ENCODE measurements at regions not wholly inside any gene's neighbourhood (a gene's known extent, or its start where the extent isn't known, plus 50 kb on each side); places are given as distances from the start of the nearest gene placed in this dataset.

GRCh38 chr4:13263967-13264525 is 220.1 kb downstream of the RAB28 start:
- H3K36me3 Mint-ChIP-seq (ENCODE audit: low read depth): no peaks in the 10 kb centered on the region
- Histone ChIP-seq H3K79me2 (replicated peaks; ENCODE audit: insufficient read depth) (no peaks in the 10 kb centered on the region), H3K4me2 (no peak overlapping the region), H3K27ac (ENCODE audit: low read depth) (no peak overlapping the region), H3F3A (replicated peaks; ENCODE audit: low read depth) (no peaks in the 10 kb centered on the region), H3K9me2 (ENCODE audit: insufficient read depth) (no peaks in the 10 kb centered on the region), H3K36me3 (ENCODE audit: insufficient read depth) (no peaks in the 10 kb centered on the region), H3K4me1 (ENCODE audit: insufficient read depth) (peaks cover 24% of the 10 kb centered on the region), H4K20me1 (replicated peaks; ENCODE audit: insufficient read depth) (no peaks in the 10 kb centered on the region), H2AFZ (no peak overlapping the region), H3K4me3 (no peak overlapping the region), H3K27me3 (ENCODE audit: insufficient read depth) (no peaks in the 10 kb centered on the region)
- TF ChIP-seq ZNF331 (CRISPR knock-in tag; IDR thresholded peaks at IDR 0.05; ENCODE audit: low read depth) (no peak), POLR2AphosphoS5 (IDR thresholded peaks at IDR 0.05; ENCODE audit: low read depth) (no peak), STAT1 (IDR thresholded peaks at IDR 0.05; ENCODE audit: unreplicated experiment) (no peak), EZH2phosphoT487 (IDR thresholded peaks at IDR 0.05; ENCODE audit: unreplicated experiment) (no peak), CTCF (conservative IDR thresholded peaks at IDR 0.05; ENCODE audit: low read depth in 2 of 2) (no peak)
- no peak for ATAC-seq
- H3K4me1 Mint-ChIP-seq: peaks cover 21% of the 10 kb centered on the region
- DNase-seq (ENCODE audit: low spot score): no peak
- no peak overlapping the region for H3K27ac Mint-ChIP-seq
- no peaks in the 10 kb centered on the region for H3K27me3 Mint-ChIP-seq (ENCODE audit: insufficient read depth, low read depth, poor library complexity)
- H3K9me3 Mint-ChIP-seq: no peaks in the 10 kb centered on the region
- no peak overlapping the region for H3K4me3 Mint-ChIP-seq

GRCh38 chr4:13262816-13263215 is 221.3 kb downstream of the RAB28 start:
- Histone ChIP-seq H2AFZ (no peak overlapping the region), H3K27ac (ENCODE audit: low read depth) (no peak overlapping the region), H3K4me2 (no peak overlapping the region), H3K36me3 (ENCODE audit: insufficient read depth) (no peaks in the 10 kb centered on the region), H3F3A (replicated peaks; ENCODE audit: low read depth) (no peaks in the 10 kb centered on the region), H3K79me2 (replicated peaks; ENCODE audit: insufficient read depth) (no peaks in the 10 kb centered on the region), H3K27me3 (ENCODE audit: insufficient read depth) (no peaks in the 10 kb centered on the region), H3K4me3 (no peak overlapping the region), H3K9me2 (ENCODE audit: insufficient read depth) (no peaks in the 10 kb centered on the region), H3K4me1 (ENCODE audit: insufficient read depth) (peaks cover 14% of the 10 kb centered on the region; the same call in 1 of the 2 replicates), H4K20me1 (replicated peaks; ENCODE audit: insufficient read depth) (no peaks in the 10 kb centered on the region)
- Mint-ChIP-seq H3K4me1 (peaks cover 10% of the 10 kb centered on the region), H3K27ac (no peak overlapping the region), H3K9me3 (no peaks in the 10 kb centered on the region), H3K36me3 (ENCODE audit: low read depth) (no peaks in the 10 kb centered on the region), H3K4me3 (no peak overlapping the region), H3K27me3 (ENCODE audit: insufficient read depth, low read depth, poor library complexity) (no peaks in the 10 kb centered on the region)
- ATAC-seq (no peak), DNase-seq (ENCODE audit: low spot score) (no peak)
- TF ChIP-seq POLR2AphosphoS5 (IDR thresholded peaks at IDR 0.05; ENCODE audit: low read depth) (no peak), JUNB (IDR thresholded peaks at IDR 0.05; ENCODE audit: unreplicated experiment) (no peak), REST (IDR thresholded peaks at IDR 0.05; ENCODE audit: unreplicated experiment) (no peak), EZH2phosphoT487 (IDR thresholded peaks at IDR 0.05; ENCODE audit: unreplicated experiment) (no peak), ZNF331 (CRISPR knock-in tag; IDR thresholded peaks at IDR 0.05; ENCODE audit: low read depth) (no peak), NANOG (IDR thresholded peaks at IDR 0.05; ENCODE audit: borderline replicate concordance) (no peak), ZNF114 (CRISPR knock-in tag; IDR thresholded peaks at IDR 0.05) (no peak), EZH2 (IDR thresholded peaks at IDR 0.05; ENCODE audit: low read depth, unreplicated experiment) (no peak), STAT1 (IDR thresholded peaks at IDR 0.05; ENCODE audit: unreplicated experiment) (no peak)
